ENCODE measurements at regions not wholly inside any gene's neighbourhood (a gene's known extent, or its start where the extent isn't known, plus 50 kb on each side); places are given as distances from the start of the nearest gene placed in this dataset.

- ATAC-seq = no peak
- Mint-ChIP-seq H3K9me3 (no peaks in the 10 kb centered on the region), H3K4me3 (no peak overlapping the region), H3K27ac (no peak overlapping the region), H3K4me1 (peaks cover 34% of the 10 kb centered on the region), H3K36me3 (ENCODE audit: low read depth) (no peaks in the 10 kb centered on the region), H3K27me3 (ENCODE audit: insufficient read depth, low read depth, poor library complexity) (peaks cover 3% of the 10 kb centered on the region)
- Histone ChIP-seq H3K4me2 (no peak overlapping the region), H3K9me2 (ENCODE audit: insufficient read depth) (no peaks in the 10 kb centered on the region), H3K4me1 (ENCODE audit: insufficient read depth) (peaks cover 30% of the 10 kb centered on the region), H3K27me3 (ENCODE audit: insufficient read depth) (no peaks in the 10 kb centered on the region), H3K36me3 (ENCODE audit: insufficient read depth) (no peaks in the 10 kb centered on the region), H2AFZ (no peak overlapping the region), H3F3A (replicated peaks; ENCODE audit: low read depth) (0 out of 2 replicates have a peak, but pooled peaks cover 5% of the 10 kb centered on the region), H3K4me3 (no peak overlapping the region), H3K27ac (ENCODE audit: low read depth) (no peak overlapping the region), H4K20me1 (replicated peaks; ENCODE audit: insufficient read depth) (no peaks in the 10 kb centered on the region; the same call in 1 of the 2 replicates), H3K79me2 (replicated peaks; ENCODE audit: insufficient read depth) (peaks cover 16% of the 10 kb centered on the region; the same call in 1 of the 2 replicates)
- no peak for DNase-seq (ENCODE audit: low spot score)
- TF ChIP-seq POLR2AphosphoS5 (IDR thresholded peaks at IDR 0.05; ENCODE audit: low read depth) = no peak
- no peak for TF ChIP-seq EZH2 (IDR thresholded peaks at IDR 0.05; ENCODE audit: low read depth, unreplicated experiment)
- TF ChIP-seq REST (IDR thresholded peaks at IDR 0.05; ENCODE audit: unreplicated experiment) = no peak
- TF ChIP-seq CREB1 (CRISPR knock-in tag; IDR thresholded peaks at IDR 0.05; ENCODE audit: low read depth) = no peak
- no peak for TF ChIP-seq JUNB (IDR thresholded peaks at IDR 0.05; ENCODE audit: unreplicated experiment)
- no peak for TF ChIP-seq ZNF331 (CRISPR knock-in tag; IDR thresholded peaks at IDR 0.05; ENCODE audit: low read depth)
- TF ChIP-seq, protein P1, sequence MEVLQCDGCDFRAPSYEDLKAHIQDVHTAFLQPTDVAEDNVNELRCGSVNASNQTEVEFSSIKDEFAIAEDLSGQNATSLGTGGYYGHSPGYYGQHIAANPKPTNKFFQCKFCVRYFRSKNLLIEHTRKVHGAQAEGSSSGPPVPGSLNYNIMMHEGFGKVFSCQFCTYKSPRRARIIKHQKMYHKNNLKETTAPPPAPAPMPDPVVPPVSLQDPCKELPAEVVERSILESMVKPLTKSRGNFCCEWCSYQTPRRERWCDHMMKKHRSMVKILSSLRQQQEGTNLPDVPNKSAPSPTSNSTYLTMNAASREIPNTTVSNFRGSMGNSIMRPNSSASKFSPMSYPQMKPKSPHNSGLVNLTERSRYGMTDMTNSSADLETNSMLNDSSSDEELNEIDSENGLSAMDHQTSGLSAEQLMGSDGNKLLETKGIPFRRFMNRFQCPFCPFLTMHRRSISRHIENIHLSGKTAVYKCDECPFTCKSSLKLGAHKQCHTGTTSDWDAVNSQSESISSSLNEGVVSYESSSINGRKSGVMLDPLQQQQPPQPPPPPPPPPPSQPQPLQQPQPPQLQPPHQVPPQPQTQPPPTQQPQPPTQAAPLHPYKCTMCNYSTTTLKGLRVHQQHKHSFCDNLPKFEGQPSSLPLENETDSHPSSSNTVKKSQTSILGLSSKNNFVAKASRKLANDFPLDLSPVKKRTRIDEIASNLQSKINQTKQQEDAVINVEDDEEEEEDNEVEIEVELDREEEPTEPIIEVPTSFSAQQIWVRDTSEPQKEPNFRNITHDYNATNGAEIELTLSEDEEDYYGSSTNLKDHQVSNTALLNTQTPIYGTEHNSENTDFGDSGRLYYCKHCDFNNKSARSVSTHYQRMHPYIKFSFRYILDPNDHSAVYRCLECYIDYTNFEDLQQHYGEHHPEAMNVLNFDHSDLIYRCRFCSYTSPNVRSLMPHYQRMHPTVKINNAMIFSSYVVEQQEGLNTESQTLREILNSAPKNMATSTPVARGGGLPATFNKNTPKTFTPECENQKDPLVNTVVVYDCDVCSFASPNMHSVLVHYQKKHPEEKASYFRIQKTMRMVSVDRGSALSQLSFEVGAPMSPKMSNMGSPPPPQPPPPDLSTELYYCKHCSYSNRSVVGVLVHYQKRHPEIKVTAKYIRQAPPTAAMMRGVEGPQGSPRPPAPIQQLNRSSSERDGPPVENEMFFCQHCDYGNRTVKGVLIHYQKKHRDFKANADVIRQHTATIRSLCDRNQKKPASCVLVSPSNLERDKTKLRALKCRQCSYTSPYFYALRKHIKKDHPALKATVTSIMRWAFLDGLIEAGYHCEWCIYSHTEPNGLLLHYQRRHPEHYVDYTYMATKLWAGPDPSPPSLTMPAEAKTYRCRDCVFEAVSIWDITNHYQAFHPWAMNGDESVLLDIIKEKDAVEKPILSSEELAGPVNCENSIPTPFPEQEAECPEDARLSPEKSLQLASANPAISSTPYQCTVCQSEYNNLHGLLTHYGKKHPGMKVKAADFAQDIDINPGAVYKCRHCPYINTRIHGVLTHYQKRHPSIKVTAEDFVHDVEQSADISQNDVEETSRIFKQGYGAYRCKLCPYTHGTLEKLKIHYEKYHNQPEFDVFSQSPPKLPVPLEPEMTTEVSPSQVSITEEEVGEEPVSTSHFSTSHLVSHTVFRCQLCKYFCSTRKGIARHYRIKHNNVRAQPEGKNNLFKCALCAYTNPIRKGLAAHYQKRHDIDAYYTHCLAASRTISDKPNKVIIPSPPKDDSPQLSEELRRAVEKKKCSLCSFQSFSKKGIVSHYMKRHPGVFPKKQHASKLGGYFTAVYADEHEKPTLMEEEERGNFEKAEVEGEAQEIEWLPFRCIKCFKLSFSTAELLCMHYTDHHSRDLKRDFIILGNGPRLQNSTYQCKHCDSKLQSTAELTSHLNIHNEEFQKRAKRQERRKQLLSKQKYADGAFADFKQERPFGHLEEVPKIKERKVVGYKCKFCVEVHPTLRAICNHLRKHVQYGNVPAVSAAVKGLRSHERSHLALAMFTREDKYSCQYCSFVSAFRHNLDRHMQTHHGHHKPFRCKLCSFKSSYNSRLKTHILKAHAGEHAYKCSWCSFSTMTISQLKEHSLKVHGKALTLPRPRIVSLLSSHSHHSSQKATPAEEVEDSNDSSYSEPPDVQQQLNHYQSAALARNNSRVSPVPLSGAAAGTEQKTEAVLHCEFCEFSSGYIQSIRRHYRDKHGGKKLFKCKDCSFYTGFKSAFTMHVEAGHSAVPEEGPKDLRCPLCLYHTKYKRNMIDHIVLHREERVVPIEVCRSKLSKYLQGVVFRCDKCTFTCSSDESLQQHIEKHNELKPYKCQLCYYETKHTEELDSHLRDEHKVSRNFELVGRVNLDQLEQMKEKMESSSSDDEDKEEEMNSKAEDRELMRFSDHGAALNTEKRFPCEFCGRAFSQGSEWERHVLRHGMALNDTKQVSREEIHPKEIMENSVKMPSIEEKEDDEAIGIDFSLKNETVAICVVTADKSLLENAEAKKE (CRISPR knock-in tag; IDR thresholded peaks at IDR 0.05) = no peak
Measured at GRCh38 chr9:647522-647921, 194.0 kb upstream of the DMRT1 start.

Measured in GM23338 (cell line).